ENCODE measurements at regions not wholly inside any gene's neighbourhood (a gene's known extent, or its start where the extent isn't known, plus 50 kb on each side); places are given as distances from the start of the nearest gene placed in this dataset.

DNA sequence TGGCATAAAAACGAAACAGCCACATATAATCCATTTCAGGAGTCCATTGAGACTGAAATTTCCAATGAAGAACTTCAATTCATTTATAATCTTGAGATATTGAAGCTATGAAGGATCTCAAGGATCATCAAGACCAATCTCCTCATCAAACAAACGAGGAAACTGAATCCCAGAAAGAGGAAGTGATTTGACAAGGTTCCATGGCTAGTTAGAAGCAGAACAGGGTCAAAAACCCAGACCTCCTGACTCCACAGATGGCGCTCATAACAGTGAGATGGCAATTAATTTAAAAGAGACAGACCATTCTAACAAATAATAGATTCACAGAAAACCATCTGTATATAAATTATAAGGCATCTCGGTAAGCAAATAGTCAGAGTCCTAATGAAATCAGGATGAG, 229.7 kb downstream of the KCTD12 start:
- H3K36me3 ChIP-seq (ENCODE audit: control insufficient read depth, insufficient read depth, low read length): no peaks in the 10 kb centered on the region
- no peaks in the 10 kb centered on the region for H3K27me3 ChIP-seq (ENCODE audit: control insufficient read depth, insufficient read depth, low read length)
- no peaks in the 10 kb centered on the region for H3K4me1 ChIP-seq (ENCODE audit: control insufficient read depth, extremely low read depth, insufficient read depth, low read length)
- H2AFZ ChIP-seq (ENCODE audit: low read length): no peak overlapping the region
- H3K4me3 ChIP-seq (replicated peaks in 1 of 4; ENCODE audit: control extremely low read depth in 1 of 4, insufficient read depth in 1 of 4, low read depth in 3 of 4, low read length in 4 of 4): no peak overlapping the region
- no peak overlapping the region for H3K9ac ChIP-seq (ENCODE audit: insufficient read depth, low read length)
- DNase-seq (ENCODE audit: low read depth in 2 of 2): no peak
- H3K4me2 ChIP-seq (ENCODE audit: extremely low read depth, insufficient read depth, low read length): no peak overlapping the region
- H3K9me3 ChIP-seq (ENCODE audit: control insufficient read depth, insufficient read depth, low read depth, low read length): no peaks in the 10 kb centered on the region
- H4K20me1 ChIP-seq (ENCODE audit: control insufficient read depth, extremely low read depth, insufficient read depth, low read length): no peaks in the 10 kb centered on the region
- no peak for TF ChIP-seq EZH2 (IDR thresholded peaks at IDR 0.05; ENCODE audit: low read length, missing control alignments)
- no peak for TF ChIP-seq CTCF (conservative IDR thresholded peaks at IDR 0.05 in 1 of 2, IDR thresholded peaks at IDR 0.05 in 1 of 2; ENCODE audit: low read depth in 1 of 2, low read length in 2 of 2)
- no peak overlapping the region for H3K27ac ChIP-seq (ENCODE audit: insufficient read depth, low read length)
- H3K79me2 ChIP-seq (ENCODE audit: control insufficient read depth, insufficient read depth, low read length): no peaks in the 10 kb centered on the region

DNA sequence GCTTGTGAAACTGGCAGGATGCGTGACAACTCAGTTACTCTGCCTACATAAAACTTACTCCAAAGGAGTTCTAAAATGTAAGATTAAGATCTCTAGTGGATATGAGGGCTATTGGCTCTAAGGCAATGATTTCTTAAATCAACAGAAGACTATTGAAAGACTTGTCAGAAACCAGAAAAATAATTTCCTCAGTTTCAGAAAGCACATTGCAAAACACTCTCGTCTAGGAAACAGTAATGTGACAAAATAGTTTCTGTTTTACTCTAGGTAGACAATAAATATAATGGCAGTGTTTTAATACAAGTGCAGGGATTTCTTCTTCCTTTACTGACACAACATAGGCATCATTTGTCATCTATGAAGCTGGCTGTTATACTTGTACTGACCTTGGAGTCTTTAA, 230.1 kb downstream of the KCTD12 start:
- Histone ChIP-seq H3K27ac (ENCODE audit: insufficient read depth, low read length) (no peak overlapping the region), H3K79me2 (ENCODE audit: control insufficient read depth, insufficient read depth, low read length) (no peaks in the 10 kb centered on the region), H2AFZ (ENCODE audit: low read length) (no peak overlapping the region), H3K4me2 (ENCODE audit: extremely low read depth, insufficient read depth, low read length) (no peak overlapping the region), H4K20me1 (ENCODE audit: control insufficient read depth, extremely low read depth, insufficient read depth, low read length) (no peaks in the 10 kb centered on the region), H3K27me3 (ENCODE audit: control insufficient read depth, insufficient read depth, low read length) (no peaks in the 10 kb centered on the region), H3K9me3 (ENCODE audit: control insufficient read depth, insufficient read depth, low read depth, low read length) (no peaks in the 10 kb centered on the region), H3K36me3 (ENCODE audit: control insufficient read depth, insufficient read depth, low read length) (no peaks in the 10 kb centered on the region), H3K9ac (ENCODE audit: insufficient read depth, low read length) (no peak overlapping the region), H3K4me3 (replicated peaks in 1 of 4; ENCODE audit: control extremely low read depth in 1 of 4, insufficient read depth in 1 of 4, low read depth in 3 of 4, low read length in 4 of 4) (no peak overlapping the region), H3K4me1 (ENCODE audit: control insufficient read depth, extremely low read depth, insufficient read depth, low read length) (no peaks in the 10 kb centered on the region)
- TF ChIP-seq CTCF (conservative IDR thresholded peaks at IDR 0.05 in 1 of 2, IDR thresholded peaks at IDR 0.05 in 1 of 2; ENCODE audit: low read depth in 1 of 2, low read length in 2 of 2) (no peak), EZH2 (IDR thresholded peaks at IDR 0.05; ENCODE audit: low read length, missing control alignments) (no peak)
- no peak for DNase-seq (ENCODE audit: low read depth in 2 of 2)

- Histone ChIP-seq H3K9ac (ENCODE audit: insufficient read depth, low read length) (no peak overlapping the region), H4K20me1 (ENCODE audit: control insufficient read depth, extremely low read depth, insufficient read depth, low read length) (no peaks in the 10 kb centered on the region), H3K9me3 (ENCODE audit: control insufficient read depth, insufficient read depth, low read depth, low read length) (no peaks in the 10 kb centered on the region), H3K27ac (ENCODE audit: insufficient read depth, low read length) (no peak overlapping the region), H3K4me3 (replicated peaks in 1 of 4; ENCODE audit: control extremely low read depth in 1 of 4, insufficient read depth in 1 of 4, low read depth in 3 of 4, low read length in 4 of 4) (no peak overlapping the region), H2AFZ (ENCODE audit: low read length) (no peak overlapping the region), H3K4me1 (ENCODE audit: control insufficient read depth, extremely low read depth, insufficient read depth, low read length) (no peaks in the 10 kb centered on the region), H3K79me2 (ENCODE audit: control insufficient read depth, insufficient read depth, low read length) (no peaks in the 10 kb centered on the region), H3K27me3 (ENCODE audit: control insufficient read depth, insufficient read depth, low read length) (no peaks in the 10 kb centered on the region), H3K36me3 (ENCODE audit: control insufficient read depth, insufficient read depth, low read length) (no peaks in the 10 kb centered on the region), H3K4me2 (ENCODE audit: extremely low read depth, insufficient read depth, low read length) (no peak overlapping the region)
- no peak for TF ChIP-seq CTCF (conservative IDR thresholded peaks at IDR 0.05 in 1 of 2, IDR thresholded peaks at IDR 0.05 in 1 of 2; ENCODE audit: low read depth in 1 of 2, low read length in 2 of 2)
- DNase-seq (ENCODE audit: low read depth in 2 of 2): no peak
Observed at GRCh38 chr13:76654263-76654662, 231.9 kb downstream of the KCTD12 start.

Measured in fibroblast of lung (primary cell).